Uterus (tissue), 3 donors: ENCODE measurements at regions not wholly inside any gene's neighbourhood (a gene's known extent, or its start where the extent isn't known, plus 50 kb on each side); places are given as distances from the start of the nearest gene placed in this dataset.

Source experiments
- DNase-seq, 2 donors: peaks; one replicate each; pipeline ENCODE4 v3.0.0-alpha.2; 2019 to 2020
- H3K27ac ChIP-seq, 2 donors: fragments of 200-600 bp; sonication (generic); 1 replicate in 1 of 2; 2 replicates in 1 of 2; pipeline ENCODE4 v1.5.1; 2016 to 2018
- H3K27me3 ChIP-seq, 2 donors: fragments of 200-600 bp; sonication (generic); one replicate each; pipeline ENCODE4 v1.5.1; 2018 to 2019; ENCODE audit warnings: control low read depth in 1 of 2
- H3K36me3 ChIP-seq, 2 donors: fragments of 200-600 bp; sonication (generic); one replicate each; pipeline ENCODE4 v1.5.1; 2019; ENCODE audit warnings: control low read depth in 1 of 2
- H3K4me1 ChIP-seq, 2 donors: fragments of 200-600 bp; sonication (generic); one replicate each; pipeline ENCODE4 v1.5.1; 2018 to 2019; ENCODE audit warnings: control low read depth in 1 of 2
- H3K4me3 ChIP-seq, 2 donors: fragments of 200-600 bp; sonication (generic); 1 replicate in 1 of 2; 2 replicates in 1 of 2; pipeline ENCODE4 v1.5.1; 2018 to 2019; ENCODE audit warnings: mild to moderate bottlenecking in 1 of 2
- H3K9me3 ChIP-seq, 2 donors: fragments of 200-600 bp; sonication (generic); one replicate each; pipeline ENCODE4 v1.5.1; 2019; ENCODE audit warnings: control low read depth in 1 of 2
- CTCF ChIP-seq, 4 experiments: fragments of 200-600 bp in 2 of 4; fragments of 450-650 bp in 2 of 4; sonication (generic) in 2 of 4; IDR thresholded peaks; one replicate each; pipeline ENCODE4 v1.5.1; 2016 to 2019; ENCODE audit warnings: antibody characterized with exemption in 4 of 4, mild to moderate bottlenecking in 2 of 4, moderate library complexity in 1 of 4
- POLR2A ChIP-seq, 2 donors: fragments of 450-650 bp; IDR thresholded peaks; one replicate each; pipeline ENCODE4 v1.6.1; 2016; ENCODE audit warnings: antibody characterized with exemption in 2 of 2, mild to moderate bottlenecking in 1 of 2, moderate library complexity in 1 of 2
- intact Hi-C: fragments of 100-400 bp; cut with DNase I; formaldehyde crosslinking; loops from one replicate; pipeline ENCODE4 v1.15.1; 2023; ENCODE audit warnings: low total_unique reads
- donor health status: DM: yes; HTN: yes; CAD: no.

- intact Hi-C loops: no loop called here
- no peaks in the 10 kb centered on the region for H3K27me3 ChIP-seq
- no peak for TF ChIP-seq CTCF (IDR thresholded peaks at IDR 0.05)
- TF ChIP-seq POLR2A (IDR thresholded peaks at IDR 0.05): no peak
These were observed 104.0 kb downstream of the MIS18A start for GRCh38 chr21:32174819-32175218.

GRCh38 chr21:32173121-32173724 lies 105.6 kb downstream of the MIS18A start:
- H3K27ac ChIP-seq: no peak overlapping the region
- H3K4me3 ChIP-seq: no peak overlapping the region
- H3K4me1 ChIP-seq: no peaks in the 10 kb centered on the region
- intact Hi-C loops: no loop called here
- H3K27me3 ChIP-seq: no peaks in the 10 kb centered on the region
- no peaks in the 10 kb centered on the region for H3K36me3 ChIP-seq
- no peaks in the 10 kb centered on the region for H3K9me3 ChIP-seq
- TF ChIP-seq CTCF (IDR thresholded peaks at IDR 0.05) (no peak), POLR2A (IDR thresholded peaks at IDR 0.05) (no peak)
- DNase-seq: no peak

More at GRCh38 chr21:32174819-32175218, 104.0 kb downstream of the MIS18A start:
- Histone ChIP-seq H3K4me3 (no peak overlapping the region), H3K27ac (no peak overlapping the region), H3K9me3 (no peaks in the 10 kb centered on the region), H3K36me3 (no peaks in the 10 kb centered on the region), H3K4me1 (no peaks in the 10 kb centered on the region)
- DNase-seq: no peak

- no peaks in the 10 kb centered on the region for H3K9me3 ChIP-seq
- no peak overlapping the region for H3K4me3 ChIP-seq
- H3K27ac ChIP-seq: no peak overlapping the region
- H3K4me1 ChIP-seq: no peaks in the 10 kb centered on the region
- H3K36me3 ChIP-seq: no peaks in the 10 kb centered on the region
- DNase-seq: no peak
- no peaks in the 10 kb centered on the region for H3K27me3 ChIP-seq
- TF ChIP-seq POLR2A (IDR thresholded peaks at IDR 0.05): no peak
- TF ChIP-seq CTCF (IDR thresholded peaks at IDR 0.05): no peak
- intact Hi-C loops: no loop called here
These were observed 106.7 kb downstream of the MIS18A start for GRCh38 chr21:32172106-32172505.

- Histone ChIP-seq H3K27me3 (no peaks in the 10 kb centered on the region), H3K4me3 (no peak overlapping the region), H3K9me3 (no peaks in the 10 kb centered on the region), H3K36me3 (no peaks in the 10 kb centered on the region), H3K27ac (no peak overlapping the region), H3K4me1 (no peaks in the 10 kb centered on the region)
- DNase-seq: no peak
- TF ChIP-seq CTCF (IDR thresholded peaks at IDR 0.05) (no peak), POLR2A (IDR thresholded peaks at IDR 0.05) (no peak)
- intact Hi-C loops: no loop called here
These were observed 111.3 kb downstream of the MIS18A start for GRCh38 chr21:32167513-32167912.

GRCh38 chr21:32163386-32163785 lies 115.5 kb downstream of the MIS18A start:
- Histone ChIP-seq H3K4me3 (no peak overlapping the region), H3K36me3 (no peaks in the 10 kb centered on the region), H3K27ac (no peak overlapping the region), H3K4me1 (no peaks in the 10 kb centered on the region), H3K9me3 (no peaks in the 10 kb centered on the region), H3K27me3 (no peaks in the 10 kb centered on the region)
- TF ChIP-seq POLR2A (IDR thresholded peaks at IDR 0.05) (no peak), CTCF (IDR thresholded peaks at IDR 0.05) (no peak)
- no peak for DNase-seq
- intact Hi-C loops: no loop called here
